HepG2 (cell line): ENCODE measurements at regions not wholly inside any gene's neighbourhood (a gene's known extent, or its start where the extent isn't known, plus 50 kb on each side); places are given as distances from the start of the nearest gene placed in this dataset.

ENCODE experiments used
- ATAC-seq: fragments of 200-7000 bp; cut with Tn5 transposase; 3 replicates; pipeline ENCODE4 v1.9.1; 2020; ENCODE audit warnings: mild to moderate bottlenecking, moderate library complexity
- BruUV-seq: library from RNA; stranded (reverse); fragments of 400-500 nt; replicated peaks from 2 replicates; lab custom pipeline; 2021; lab: Mats Ljungman, UMichigan
- CTCF ChIA-PET: fragments of 300-600 bp; formaldehyde crosslinking; extraction: SDS; loops from one replicate; lab custom pipeline; 2021; ENCODE audit warnings: low total read pairs, inconsistent platforms, low intra/inter-chr PET ratio; lab: Yijun Ruan, JAX
- POLR2A ChIA-PET: fragments of 350-600 bp; sonication (Branson Sonifier 250); formaldehyde crosslinking; loops from one replicate; lab custom pipeline; 2020; ENCODE audit warnings: antibody characterized with exemption, inconsistent platforms; lab: Yijun Ruan, JAX
- DNase-seq: peaks from one replicate; pipeline ENCODE4 v3.0.0-alpha.2; 2015; ENCODE audit warnings: low spot score
- FAIRE-seq: peaks from 3 replicates; lab custom pipeline; 2011; peaks lifted over from hg19 to GRCh38; lab: Jason Lieb, UNC
- H2AFZ ChIP-seq: one replicate; pipeline ENCODE4 v1.6.1; 2011; ENCODE audit warnings: low read length, inconsistent platforms
- H3K27ac ChIP-seq: fragments of 300-600 bp; 3 replicates; pipeline ENCODE4 v1.8.0; 2011; ENCODE audit warnings: mixed run types, mild to moderate bottlenecking, mixed read lengths, low read length, inconsistent platforms; ENCODE audit not compliant: insufficient read depth; ENCODE audit errors: extremely low read length
- H3K27me3 ChIP-seq, 2 experiments: fragments of 200-600 bp in 1 of 2; 2 replicates in 1 of 2; 3 replicates in 1 of 2; pipeline versions ENCODE4 v1.6.0 to v1.8.0; 2011; ENCODE audit warnings: low read length in 2 of 2, mild to moderate bottlenecking in 2 of 2, moderate library complexity in 2 of 2, inconsistent platforms in 1 of 2; ENCODE audit not compliant: insufficient read depth in 2 of 2, control insufficient read depth in 1 of 2
- H3K36me3 ChIP-seq, 2 experiments: fragments of 200-600 bp in 1 of 2; replicated peaks in 1 of 2; 2 replicates in 1 of 2; 3 replicates in 1 of 2; pipeline versions ENCODE4 v1.5.1 to v1.8.0; 2011; ENCODE audit warnings: low read length in 2 of 2, inconsistent platforms in 1 of 2; ENCODE audit not compliant: insufficient read depth in 2 of 2, control insufficient read depth in 1 of 2
- H3K4me1 ChIP-seq: 2 replicates; pipeline ENCODE4 v1.5.1; 2012; ENCODE audit warnings: low read length, inconsistent platforms; ENCODE audit not compliant: insufficient read depth
- H3K4me2 ChIP-seq: 2 replicates; pipeline ENCODE4 v1.6.0; 2011; ENCODE audit warnings: low read depth, low read length, inconsistent platforms
- H3K4me3 ChIP-seq, 3 experiments: fragments of 200-600 bp in 1 of 3; sonication (generic), shearing (Covaris generic) in 1 of 3; replicated peaks in 1 of 3; 2 replicates each; pipeline ENCODE4 v1.5.1; 2011 to 2016; ENCODE audit warnings: low read length in 3 of 3, inconsistent platforms in 2 of 3, low read depth in 2 of 3, mild to moderate bottlenecking in 2 of 3, control low read depth in 1 of 3, mixed read lengths in 1 of 3; ENCODE audit not compliant: insufficient read depth in 1 of 3
- H3K79me2 ChIP-seq: one replicate; pipeline ENCODE4 v1.6.1; 2011; ENCODE audit warnings: low read length, inconsistent platforms; ENCODE audit not compliant: insufficient read depth
- H3K9ac ChIP-seq: 2 replicates; pipeline ENCODE4 v1.6.0; 2011; ENCODE audit warnings: mild to moderate bottlenecking, low read depth, low read length, inconsistent platforms; ENCODE audit not compliant: insufficient read depth
- H3K9me3 ChIP-seq: 2 replicates; pipeline ENCODE4 v1.5.1; 2012; ENCODE audit warnings: mild to moderate bottlenecking, low read length
- H4K20me1 ChIP-seq: 2 replicates; pipeline ENCODE4 v1.6.0; 2011; ENCODE audit warnings: inconsistent platforms, mild to moderate bottlenecking, low read length, moderate library complexity; ENCODE audit not compliant: insufficient read depth
- AKAP8 ChIP-seq: sonication (generic); formaldehyde crosslinking; IDR thresholded peaks from 2 replicates; pipeline ENCODE4 v1.5.1; 2020; ENCODE audit warnings: mild to moderate bottlenecking, missing genetic modification reagents
- ATF1 ChIP-seq: IDR thresholded peaks from 2 replicates; pipeline ENCODE4 v1.6.1; 2016; ENCODE audit warnings: mild to moderate bottlenecking, control low read depth
- CEBPG ChIP-seq: IDR thresholded peaks from 2 replicates; pipeline ENCODE4 v1.6.1; 2016
- DNMT3B ChIP-seq: conservative IDR thresholded peaks from 2 replicates; pipeline ENCODE4 v1.6.1; 2016; ENCODE audit warnings: missing biosample characterization, control low read depth
- GABPA ChIP-seq, 2 experiments: IDR thresholded peaks; 2 replicates each; pipeline ENCODE4 v1.6.1; 2011 to 2016; ENCODE audit warnings: low read depth in 2 of 2, low read length in 1 of 2, missing biosample characterization in 1 of 2, missing genetic modification characterization in 1 of 2
- HDAC2 ChIP-seq: sonication (generic); formaldehyde crosslinking; IDR thresholded peaks from 2 replicates; pipeline ENCODE4 v1.4.0; 2020; ENCODE audit warnings: missing genetic modification reagents
- HOXD1 ChIP-seq: sonication (generic); formaldehyde crosslinking; IDR thresholded peaks from 2 replicates; pipeline ENCODE4 v1.5.0; 2020; ENCODE audit warnings: missing genetic modification reagents
- MIER3 ChIP-seq: IDR thresholded peaks from 2 replicates; pipeline ENCODE4 v1.6.1; 2016; ENCODE audit warnings: missing compliant biosample characterization, borderline replicate concordance
- MNT ChIP-seq: fragments of 450-650 bp; IDR thresholded peaks from 2 replicates; pipeline ENCODE4 v1.6.1; 2016
- NFE2 ChIP-seq: sonication (generic); formaldehyde crosslinking; IDR thresholded peaks from 2 replicates; pipeline ENCODE4 v1.4.0; 2020; ENCODE audit warnings: missing genetic modification reagents
- SMAD1 ChIP-seq: sonication (generic); formaldehyde crosslinking; IDR thresholded peaks from 2 replicates; pipeline ENCODE4 v1.4.0; 2020; ENCODE audit warnings: missing genetic modification reagents, low read depth, mild to moderate bottlenecking, borderline replicate concordance
- U2AF2 ChIP-seq: fragments of 200-400 bp; formaldehyde crosslinking; IDR thresholded peaks from 2 replicates; pipeline ENCODE4 v1.6.1; 2017; ENCODE audit warnings: low read depth, mild to moderate bottlenecking, low read length
- ZNF138 ChIP-seq: sonication (generic); formaldehyde crosslinking; IDR thresholded peaks from 2 replicates; pipeline ENCODE4 v1.5.0; 2020; ENCODE audit warnings: mild to moderate bottlenecking, low read depth, missing genetic modification reagents
- ZNF24 ChIP-seq: fragments of 450-650 bp; IDR thresholded peaks from 2 replicates; pipeline ENCODE4 v1.6.1; 2017; ENCODE audit warnings: antibody characterized with exemption, mild to moderate bottlenecking
- ZNF670 ChIP-seq: sonication (generic); formaldehyde crosslinking; IDR thresholded peaks from 2 replicates; pipeline ENCODE4 v1.8.0; 2022; ENCODE audit warnings: mild to moderate bottlenecking, missing genetic modification reagents, borderline replicate concordance
- ZNF766 ChIP-seq: sonication (generic); formaldehyde crosslinking; IDR thresholded peaks from 2 replicates; pipeline ENCODE4 v1.5.0; 2020; ENCODE audit warnings: missing genetic modification reagents, borderline replicate concordance
- ZNF878 ChIP-seq: sonication (generic); formaldehyde crosslinking; IDR thresholded peaks from 2 replicates; pipeline ENCODE4 v1.8.1; 2023; ENCODE audit warnings: mild to moderate bottlenecking, missing genetic modification reagents, moderate library complexity
- WGBS: methylation state at CpG from one replicate; pipeline ENCODE4 v1.1.6; 2017; ENCODE audit warnings: low lambda C conversion rate; 5-methylcytosine and 5-hydroxymethylcytosine counted together
- in situ Hi-C: cut with HindIII; loops from 2 replicates; pipeline ENCODE4 v1.10.0; 2017; ENCODE audit warnings: low pct_unique_long_range_greater_than_20kb; ENCODE audit not compliant: extremely low pct_ligation_motif_present
- intact Hi-C: fragments of 100-400 bp; cut with micrococcal nuclease; formaldehyde crosslinking; loops from one replicate; pipeline ENCODE4 v1.10.0; 2022; ENCODE audit not compliant: unreplicated experiment

- no peak for TF ChIP-seq CEBPG (CRISPR knock-in tag)
- TF ChIP-seq DNMT3B (CRISPR knock-in tag): no peak
These were observed 60.0 kb downstream of the NAV1 start (continued) for GRCh38 chr1:201598973-201599372.

GRCh38 chr1:201599548-201599947, 60.6 kb downstream of the NAV1 start:
- no peak for TF ChIP-seq AKAP8 (CRISPR knock-in tag)
- TF ChIP-seq GABPA (IDR thresholded peaks at IDR 0.05; ENCODE audit: low read depth, low read length): no peak
- no peak for TF ChIP-seq GABPA (CRISPR knock-in tag; IDR thresholded peaks at IDR 0.05; ENCODE audit: low read depth)
- no peak for TF ChIP-seq MIER3 (CRISPR knock-in tag)
- no peak for TF ChIP-seq ZNF878
- TF ChIP-seq SMAD1 (CRISPR knock-in tag): no peak
- TF ChIP-seq ZNF24: no peak
- TF ChIP-seq U2AF2: no peak
- no peak for TF ChIP-seq ZNF670 (CRISPR knock-in tag)
- no peak for TF ChIP-seq ATF1 (CRISPR knock-in tag)
- TF ChIP-seq NFE2: no peak
- TF ChIP-seq HDAC2 (CRISPR knock-in tag): no peak
- no peak for TF ChIP-seq ZNF138 (CRISPR knock-in tag)
- no peak for TF ChIP-seq HOXD1 (CRISPR knock-in tag)
- TF ChIP-seq ZNF766 (CRISPR knock-in tag): no peak
- TF ChIP-seq MNT: no peak
- ChIA-PET CTCF (no interaction called here), POLR2A (no interaction called here)
- H3K4me1 ChIP-seq: no peaks in the 10 kb centered on the region
- in situ Hi-C loops (no loop called here), intact Hi-C loops (no loop called here)
- H3K27ac ChIP-seq: no peak overlapping the region
- WGBS: 19% methylated on average over 8 of the region's 8 CpGs
- FAIRE-seq (no peak), ATAC-seq (no peak), DNase-seq (no peak)
- H4K20me1 ChIP-seq: peaks cover 4% of the 10 kb centered on the region; the same call in 1 of the 2 replicates
- peaks cover 2 to 27% of the 10 kb centered on the region in 2 experiments; a peak in 2 of 5 replicates for H3K27me3 ChIP-seq
- H3K4me3 ChIP-seq: no peak overlapping the region
- no peaks in the 10 kb centered on the region for H3K79me2 ChIP-seq
- no TSS peak for BruUV-seq
- H3K36me3 ChIP-seq: no peaks in the 10 kb centered on the region
- no peak overlapping the region for H3K9ac ChIP-seq
- H3K4me2 ChIP-seq: no peak overlapping the region
- H2AFZ ChIP-seq: no peak overlapping the region
- H3K9me3 ChIP-seq: no peaks in the 10 kb centered on the region
